Stomach (tissue), 8 donors: ENCODE measurements at regions not wholly inside any gene's neighbourhood (a gene's known extent, or its start where the extent isn't known, plus 50 kb on each side); places are given as distances from the start of the nearest gene placed in this dataset.

Experiments
- DNase-seq, 2 donors: peaks; one replicate each; pipeline versions ENCODE4 v3.0.0 to v3.0.0-alpha.2; 2013 to 2019
- H3K27ac ChIP-seq, 5 donors: fragments of 200-600 bp in 4 of 5; sonication (generic) in 4 of 5; one replicate each; pipeline ENCODE4 v1.5.1; 2013 to 2019; ENCODE audit warnings: mild to moderate bottlenecking in 1 of 5, moderate library complexity in 1 of 5
- H3K27me3 ChIP-seq, 3 donors: fragments of 200-600 bp; sonication (generic); one replicate each; pipeline ENCODE4 v1.5.1; 2017 to 2019; ENCODE audit warnings: mixed run types in 1 of 3
- H3K36me3 ChIP-seq, 4 donors: fragments of 200-600 bp; sonication (generic); 1 replicate in 3 of 4; 2 replicates in 1 of 4; pipeline ENCODE4 v1.5.1; 2016 to 2019
- H3K4me1 ChIP-seq, 4 donors: fragments of 200-600 bp; sonication (generic); one replicate each; pipeline ENCODE4 v1.5.1; 2016 to 2019
- H3K4me3 ChIP-seq, 4 donors: fragments of 200-600 bp; sonication (generic) in 3 of 4; one replicate each; pipeline ENCODE4 v1.5.1; 2016 to 2019; ENCODE audit warnings: mild to moderate bottlenecking in 1 of 4
- H3K9me3 ChIP-seq, 4 donors: fragments of 200-600 bp; sonication (generic); one replicate each; pipeline ENCODE4 v1.5.1; 2016 to 2019
- EP300 ChIP-seq: sonication (generic); formaldehyde crosslinking; IDR thresholded peaks from one replicate; pipeline ENCODE4 v1.6.1; 2017; ENCODE audit warnings: antibody characterized with exemption
- POLR2A ChIP-seq, 4 donors: fragments of 450-650 bp; IDR thresholded peaks; one replicate each; pipeline ENCODE4 v1.6.1; 2016; ENCODE audit warnings: antibody characterized with exemption in 4 of 4, control low read depth in 2 of 4, mild to moderate bottlenecking in 1 of 4, moderate library complexity in 1 of 4
- POLR2AphosphoS5 ChIP-seq, 3 donors: sonication (generic); formaldehyde crosslinking; IDR thresholded peaks; one replicate each; pipeline ENCODE4 v1.6.1; 2016; ENCODE audit warnings: antibody characterized with exemption in 3 of 3
- WGBS, 5 donors: extraction: QIAGEN DNeasy Blood & Tissue Kit in 3 of 5; methylation state at CpG; one replicate each; pipeline versions ENCODE4 v1.1.5 to v1.1.7; 2013 to 2018; 5-methylcytosine and 5-hydroxymethylcytosine counted together
- intact Hi-C: fragments of 100-400 bp; cut with DNase I; formaldehyde crosslinking; loops from one replicate; pipeline ENCODE4 v1.15.1; 2023; ENCODE audit warnings: low total_unique reads
- TF ChIP-seq, protein P1 (sequence below), 7 experiments: fragments of 450-650 bp in 4 of 7; fragments of 200-600 bp in 3 of 7; sonication (generic) in 3 of 7; IDR thresholded peaks; one replicate each; pipeline ENCODE4 v1.5.1; 2016 to 2019; ENCODE audit warnings: antibody characterized with exemption in 7 of 7, control low read depth in 2 of 7, mild to moderate bottlenecking in 1 of 7
- donor health status: healthy with polysubstance abuse.
- donor health status: Bipolar disorder and iron deficiency.
- donor health status: healthy.

DNA sequence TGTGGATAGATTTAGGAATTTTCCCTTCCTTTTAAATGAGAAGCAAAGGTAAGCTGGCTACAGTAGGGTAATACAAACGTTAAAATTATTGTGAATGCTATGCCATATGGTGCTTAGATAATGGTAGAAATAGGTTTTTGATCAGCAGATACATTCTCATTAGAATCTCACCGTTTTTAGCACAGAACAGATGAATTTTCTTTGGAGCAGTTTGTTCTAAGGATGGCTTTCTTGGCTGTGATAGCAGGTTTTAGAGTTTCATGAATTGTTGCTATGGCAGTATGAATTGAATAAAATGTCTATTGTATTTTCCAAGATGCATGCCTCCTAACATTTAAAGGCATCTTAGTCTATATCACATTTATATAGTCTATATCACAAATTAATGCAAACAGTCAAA, 1394.5 kb downstream of the EPHA7 start:
- Histone ChIP-seq H3K9me3 (no peaks in the 10 kb centered on the region), H3K4me1 (no peaks in the 10 kb centered on the region), H3K36me3 (no peaks in the 10 kb centered on the region), H3K4me3 (no peak overlapping the region), H3K27me3 (no peaks in the 10 kb centered on the region), H3K27ac (no peak overlapping the region)
- DNase-seq: no peak
- intact Hi-C loops: no loop called here
- 20 to 44% (median 34%) methylated on average over 2 of the region's 2 CpGs for WGBS, 5 donors
- TF ChIP-seq EP300 (no peak), POLR2AphosphoS5 (IDR thresholded peaks at IDR 0.05) (no peak), POLR2A (IDR thresholded peaks at IDR 0.05) (no peak)
- TF ChIP-seq, protein P1, sequence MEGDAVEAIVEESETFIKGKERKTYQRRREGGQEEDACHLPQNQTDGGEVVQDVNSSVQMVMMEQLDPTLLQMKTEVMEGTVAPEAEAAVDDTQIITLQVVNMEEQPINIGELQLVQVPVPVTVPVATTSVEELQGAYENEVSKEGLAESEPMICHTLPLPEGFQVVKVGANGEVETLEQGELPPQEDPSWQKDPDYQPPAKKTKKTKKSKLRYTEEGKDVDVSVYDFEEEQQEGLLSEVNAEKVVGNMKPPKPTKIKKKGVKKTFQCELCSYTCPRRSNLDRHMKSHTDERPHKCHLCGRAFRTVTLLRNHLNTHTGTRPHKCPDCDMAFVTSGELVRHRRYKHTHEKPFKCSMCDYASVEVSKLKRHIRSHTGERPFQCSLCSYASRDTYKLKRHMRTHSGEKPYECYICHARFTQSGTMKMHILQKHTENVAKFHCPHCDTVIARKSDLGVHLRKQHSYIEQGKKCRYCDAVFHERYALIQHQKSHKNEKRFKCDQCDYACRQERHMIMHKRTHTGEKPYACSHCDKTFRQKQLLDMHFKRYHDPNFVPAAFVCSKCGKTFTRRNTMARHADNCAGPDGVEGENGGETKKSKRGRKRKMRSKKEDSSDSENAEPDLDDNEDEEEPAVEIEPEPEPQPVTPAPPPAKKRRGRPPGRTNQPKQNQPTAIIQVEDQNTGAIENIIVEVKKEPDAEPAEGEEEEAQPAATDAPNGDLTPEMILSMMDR (IDR thresholded peaks at IDR 0.05): no peak

DNA sequence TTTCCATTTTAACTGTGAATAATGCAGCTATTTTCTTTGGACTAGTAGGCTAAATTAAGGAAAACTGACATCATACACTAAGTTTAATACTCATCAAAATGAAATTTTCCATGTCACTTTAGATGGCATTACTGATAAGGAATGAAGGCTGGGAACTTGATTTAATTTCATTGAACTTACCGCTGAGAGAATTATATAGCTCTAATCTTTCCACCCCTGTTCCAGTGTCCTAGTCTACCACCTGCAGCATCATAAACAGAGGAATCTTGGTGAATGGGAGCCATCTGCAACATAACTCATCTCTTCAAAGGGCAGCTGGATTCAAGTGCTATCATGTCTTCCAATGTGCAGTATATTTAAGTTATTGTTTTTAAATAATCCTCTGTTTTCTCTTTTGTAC, 1395.2 kb downstream of the EPHA7 start:
- WGBS, 5 donors: 66 to 89% (median 85%) methylated on average over 1 of the region's 1 CpG
- no peaks in the 10 kb centered on the region for H3K4me1 ChIP-seq
- H3K4me3 ChIP-seq: no peak overlapping the region
- no peak overlapping the region for H3K27ac ChIP-seq
- no peaks in the 10 kb centered on the region for H3K27me3 ChIP-seq
- no peaks in the 10 kb centered on the region for H3K9me3 ChIP-seq
- H3K36me3 ChIP-seq: no peaks in the 10 kb centered on the region
- intact Hi-C loops: no loop called here
- no peak for DNase-seq
- TF ChIP-seq POLR2AphosphoS5 (IDR thresholded peaks at IDR 0.05) (no peak), EP300 (no peak), POLR2A (IDR thresholded peaks at IDR 0.05) (no peak)
- TF ChIP-seq, protein P1 (IDR thresholded peaks at IDR 0.05): no peak

DNA sequence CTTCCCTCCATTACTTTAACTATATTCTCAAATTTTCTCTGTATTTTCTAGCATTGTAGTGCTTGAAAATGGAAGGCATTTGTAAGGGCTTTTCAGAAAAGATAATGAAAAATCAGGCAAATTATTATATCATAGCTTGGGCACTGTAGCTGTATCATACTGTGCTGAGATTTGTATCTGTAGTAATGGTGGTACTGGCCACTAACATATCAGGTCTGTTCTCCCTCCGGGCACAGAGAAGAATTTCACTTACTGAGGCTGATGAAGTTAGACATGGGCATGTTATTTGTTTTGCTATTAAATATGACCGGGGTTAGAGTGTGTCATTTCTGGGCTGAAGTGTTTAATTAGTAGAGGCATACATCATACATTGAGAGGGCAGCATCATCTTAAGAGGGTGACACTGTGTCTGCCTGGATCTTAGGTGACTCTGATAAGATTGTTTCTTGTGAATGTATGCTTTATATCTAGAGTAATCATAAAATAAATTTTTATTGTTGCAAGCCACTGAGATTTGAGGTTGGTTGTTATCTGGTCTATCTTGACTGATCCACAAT, 1395.9 kb downstream of the EPHA7 start:
- TF ChIP-seq POLR2AphosphoS5 (IDR thresholded peaks at IDR 0.05) (no peak), POLR2A (IDR thresholded peaks at IDR 0.05) (no peak), EP300 (no peak)
- TF ChIP-seq, protein P1 (IDR thresholded peaks at IDR 0.05): no peak
- intact Hi-C loops: no loop called here
- WGBS, 5 donors: 68 to 90% (median 79%) methylated on average over 2 of the region's 2 CpGs
- no peaks in the 10 kb centered on the region for H3K36me3 ChIP-seq
- H3K4me1 ChIP-seq: no peaks in the 10 kb centered on the region
- H3K4me3 ChIP-seq: no peak overlapping the region
- no peak for DNase-seq
- H3K27me3 ChIP-seq: no peaks in the 10 kb centered on the region
- H3K9me3 ChIP-seq: no peaks in the 10 kb centered on the region
- H3K27ac ChIP-seq: no peak overlapping the region

DNA sequence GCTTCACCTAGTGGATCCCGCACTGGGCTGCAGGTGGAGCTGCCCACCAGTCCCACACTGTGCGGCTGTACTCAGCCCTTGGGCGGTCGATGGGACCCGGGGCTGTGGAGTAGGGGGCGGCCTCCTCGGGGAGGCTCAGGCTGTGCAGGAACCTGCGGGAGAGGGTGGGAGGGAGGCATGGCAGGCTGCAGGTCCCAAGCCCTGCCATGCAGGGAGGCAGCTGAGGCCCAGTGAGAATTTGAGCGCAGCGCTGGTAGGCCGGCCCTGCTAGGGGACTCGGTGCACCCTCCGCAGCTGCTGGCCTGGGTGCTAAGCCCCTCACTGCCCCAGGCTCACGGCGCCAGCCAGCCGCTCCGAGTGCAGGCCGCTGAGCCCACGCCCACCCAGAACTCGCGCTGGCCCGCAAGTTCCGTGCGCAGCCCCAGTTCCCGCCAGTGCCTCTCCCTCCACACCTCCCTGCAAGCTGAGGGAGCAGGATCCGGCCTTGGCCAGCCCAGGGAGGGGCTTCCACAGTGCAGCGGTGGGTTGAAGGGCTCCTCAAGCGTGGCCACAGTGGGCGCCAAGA, 1407.6 kb downstream of the EPHA7 start:
- no peaks in the 10 kb centered on the region for H3K27me3 ChIP-seq
- no peak overlapping the region for H3K4me3 ChIP-seq
- WGBS, 5 donors: 87 to 98% (median 95%) methylated on average over 12 to 29 of the region's 29 CpGs
- no peaks in the 10 kb centered on the region for H3K36me3 ChIP-seq
- H3K27ac ChIP-seq: no peak overlapping the region
- TF ChIP-seq POLR2AphosphoS5 (IDR thresholded peaks at IDR 0.05) (no peak), POLR2A (IDR thresholded peaks at IDR 0.05) (no peak), EP300 (no peak)
- TF ChIP-seq, protein P1 (IDR thresholded peaks at IDR 0.05): no peak
- peaks cover 0 to 18% (median 13%) of the 10 kb centered on the region in 4 donors for H3K9me3 ChIP-seq
- no peaks in the 10 kb centered on the region for H3K4me1 ChIP-seq
- intact Hi-C loops: no loop called here
- no peak for DNase-seq
